Body of pancreas (tissue), 4 donors: ENCODE measurements at regions not wholly inside any gene's neighbourhood (a gene's known extent, or its start where the extent isn't known, plus 50 kb on each side); places are given as distances from the start of the nearest gene placed in this dataset.

ENCODE experiments used
- ATAC-seq: fragments of 150-250 bp; one replicate; pipeline ENCODE4 v1.9.1; 2016
- DNase-seq, 4 donors: peaks; one replicate each; pipeline ENCODE4 v3.0.0-alpha.2; 2019
- H3K27ac ChIP-seq, 4 donors: fragments of 200-600 bp; sonication (generic); 1 replicate in 3 of 4; 2 replicates in 1 of 4; pipeline versions ENCODE4 v1.5.1 to v1.6.1; 2016 to 2019; ENCODE audit warnings: mild to moderate bottlenecking in 1 of 4, mixed read lengths in 1 of 4, moderate library complexity in 1 of 4
- H3K27me3 ChIP-seq, 2 donors: fragments of 200-600 bp; sonication (generic); one replicate each; pipeline ENCODE4 v1.6.0; 2016; ENCODE audit warnings: mild to moderate bottlenecking in 1 of 2
- H3K36me3 ChIP-seq, 2 donors: fragments of 200-600 bp; sonication (generic); replicated peaks in 1 of 2; 2 replicates each; pipeline ENCODE4 v1.5.1; 2016; ENCODE audit warnings: low read depth in 2 of 2; ENCODE audit not compliant: insufficient read depth in 1 of 2
- H3K4me1 ChIP-seq: fragments of 200-600 bp; sonication (generic); one replicate; pipeline ENCODE4 v1.6.0; 2016
- H3K4me3 ChIP-seq, 2 donors: fragments of 200-600 bp; sonication (generic); 1 replicate in 1 of 2; 2 replicates in 1 of 2; pipeline ENCODE4 v1.5.1; 2016 to 2019
- H3K9me3 ChIP-seq, 3 donors: fragments of 200-600 bp; sonication (generic); 1 replicate in 2 of 3; 2 replicates in 1 of 3; pipeline ENCODE4 v1.5.1; 2016
- POLR2A ChIP-seq, 3 donors: fragments of 450-650 bp; IDR thresholded peaks; one replicate each; pipeline ENCODE4 v1.6.1; 2016; ENCODE audit warnings: antibody characterized with exemption in 3 of 3, mild to moderate bottlenecking in 2 of 3
- WGBS, 2 donors: methylation state at CpG; one replicate each; pipeline ENCODE4 v1.1.5; 2017; 5-methylcytosine and 5-hydroxymethylcytosine counted together
- intact Hi-C: fragments of 100-400 bp; cut with DNase I; formaldehyde crosslinking; loops from one replicate; pipeline ENCODE4 v1.15.1; 2023
- TF ChIP-seq, protein P1 (sequence below), 7 experiments: fragments of 450-650 bp in 4 of 7; fragments of 200-600 bp in 3 of 7; sonication (generic) in 3 of 7; IDR thresholded peaks; one replicate each; pipeline ENCODE4 v1.5.1; 2016 to 2019; ENCODE audit warnings: antibody characterized with exemption in 7 of 7

DNA sequence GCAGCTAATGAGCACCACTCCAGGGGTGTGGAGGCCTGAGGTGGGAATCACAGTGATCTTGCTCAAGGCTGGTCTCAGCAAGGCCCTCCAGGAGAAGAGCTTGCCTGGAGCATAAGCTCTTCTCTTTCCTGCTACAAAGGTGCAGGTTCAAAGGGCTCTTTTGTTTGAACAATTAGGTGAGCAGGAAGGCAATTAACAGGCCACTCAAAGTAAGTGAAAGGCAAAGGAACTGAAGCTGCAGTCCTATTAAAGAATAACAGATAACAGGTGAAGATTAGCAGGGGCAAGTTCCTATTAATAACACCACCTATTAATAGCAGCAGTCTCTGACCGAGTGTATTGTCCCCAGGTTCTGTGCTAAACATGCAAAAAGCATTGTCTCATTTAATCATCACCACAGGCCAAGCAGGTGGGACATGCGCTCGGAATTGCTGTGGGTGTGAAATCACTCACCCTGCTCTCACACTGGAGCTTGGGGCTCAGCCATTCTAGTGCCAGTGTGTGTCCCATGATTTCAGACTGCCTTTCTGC, 113.8 kb downstream of the RHOU start:
- intact Hi-C loops, result no loop called here
- H3K27me3 ChIP-seq, result no peaks in the 10 kb centered on the region
- peak; percentile 38 for ATAC-seq
- no peak for DNase-seq
- H3K4me1 ChIP-seq, result peaks cover 33% of the 10 kb centered on the region
- peak overlapping the region in 3 of 4 donors; percentile 10 to 54 (median 22) for H3K27ac ChIP-seq
- H3K36me3 ChIP-seq, result no peaks in the 10 kb centered on the region
- 39 to 49% methylated on average over 3 of the region's 3 CpGs for WGBS, 2 donors
- TF ChIP-seq, protein P1, sequence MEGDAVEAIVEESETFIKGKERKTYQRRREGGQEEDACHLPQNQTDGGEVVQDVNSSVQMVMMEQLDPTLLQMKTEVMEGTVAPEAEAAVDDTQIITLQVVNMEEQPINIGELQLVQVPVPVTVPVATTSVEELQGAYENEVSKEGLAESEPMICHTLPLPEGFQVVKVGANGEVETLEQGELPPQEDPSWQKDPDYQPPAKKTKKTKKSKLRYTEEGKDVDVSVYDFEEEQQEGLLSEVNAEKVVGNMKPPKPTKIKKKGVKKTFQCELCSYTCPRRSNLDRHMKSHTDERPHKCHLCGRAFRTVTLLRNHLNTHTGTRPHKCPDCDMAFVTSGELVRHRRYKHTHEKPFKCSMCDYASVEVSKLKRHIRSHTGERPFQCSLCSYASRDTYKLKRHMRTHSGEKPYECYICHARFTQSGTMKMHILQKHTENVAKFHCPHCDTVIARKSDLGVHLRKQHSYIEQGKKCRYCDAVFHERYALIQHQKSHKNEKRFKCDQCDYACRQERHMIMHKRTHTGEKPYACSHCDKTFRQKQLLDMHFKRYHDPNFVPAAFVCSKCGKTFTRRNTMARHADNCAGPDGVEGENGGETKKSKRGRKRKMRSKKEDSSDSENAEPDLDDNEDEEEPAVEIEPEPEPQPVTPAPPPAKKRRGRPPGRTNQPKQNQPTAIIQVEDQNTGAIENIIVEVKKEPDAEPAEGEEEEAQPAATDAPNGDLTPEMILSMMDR (IDR thresholded peaks at IDR 0.05), result no peak
- no peak for TF ChIP-seq POLR2A (IDR thresholded peaks at IDR 0.05)
- H3K9me3 ChIP-seq, result no peaks in the 10 kb centered on the region
- no peak overlapping the region for H3K4me3 ChIP-seq

DNA sequence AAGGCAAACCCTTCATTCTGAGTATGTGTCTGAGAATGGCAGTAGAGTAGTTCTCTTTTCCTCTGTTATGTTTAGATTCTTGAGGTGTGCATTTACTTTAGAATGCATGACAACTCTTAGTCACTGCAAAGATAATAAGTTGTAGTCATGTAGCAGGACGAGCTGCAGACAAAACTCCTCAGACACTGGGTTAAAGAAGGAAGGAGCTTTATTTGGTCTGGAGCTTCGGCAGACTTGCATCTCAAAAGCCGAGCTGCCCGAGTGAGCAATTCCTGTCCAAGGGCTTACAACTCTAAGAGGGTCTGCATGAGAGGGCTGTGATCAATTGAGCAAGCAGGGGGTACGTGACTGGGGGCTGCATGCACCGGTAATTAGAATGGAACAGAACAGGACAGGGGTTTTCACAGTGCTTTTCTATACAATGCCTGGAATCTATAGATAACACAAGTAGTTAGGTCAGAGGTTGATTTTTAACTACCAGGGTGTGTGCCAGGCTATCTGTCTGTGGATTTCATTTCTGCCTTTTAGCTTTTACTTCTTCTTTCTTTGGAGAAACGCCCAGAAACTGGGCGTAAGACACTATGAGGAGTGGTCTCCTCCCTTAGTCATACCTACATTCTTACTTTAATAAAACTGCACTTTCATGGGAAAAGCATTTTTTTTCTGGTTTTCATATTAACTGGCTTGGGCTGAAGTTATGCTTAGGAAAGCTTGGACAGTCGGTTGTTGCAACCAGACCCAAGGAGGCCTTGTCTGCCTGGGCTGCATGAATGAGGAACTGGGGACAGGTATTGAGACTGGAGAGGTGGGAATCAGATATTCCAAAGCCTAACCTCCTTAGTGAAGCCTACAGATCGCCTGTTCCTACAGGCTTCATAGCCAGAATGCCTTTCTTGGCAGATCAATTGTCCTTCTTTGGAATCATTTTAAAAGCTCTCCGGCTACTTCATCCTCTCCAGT, 115.1 kb downstream of the RHOU start:
- H3K9me3 ChIP-seq, result no peaks in the 10 kb centered on the region
- no peaks in the 10 kb centered on the region for H3K27me3 ChIP-seq
- H3K27ac ChIP-seq, result no peak overlapping the region
- WGBS, 2 donors, result 71 to 72% methylated on average over 11 of the region's 11 CpGs
- H3K36me3 ChIP-seq, result no peaks in the 10 kb centered on the region
- TF ChIP-seq POLR2A (IDR thresholded peaks at IDR 0.05), result no peak
- TF ChIP-seq, protein P1 (IDR thresholded peaks at IDR 0.05), result no peak
- DNase-seq (no peak), ATAC-seq (no peak)
- intact Hi-C loops, result no loop called here
- H3K4me1 ChIP-seq, result peaks cover 36% of the 10 kb centered on the region
- no peak overlapping the region for H3K4me3 ChIP-seq

DNA sequence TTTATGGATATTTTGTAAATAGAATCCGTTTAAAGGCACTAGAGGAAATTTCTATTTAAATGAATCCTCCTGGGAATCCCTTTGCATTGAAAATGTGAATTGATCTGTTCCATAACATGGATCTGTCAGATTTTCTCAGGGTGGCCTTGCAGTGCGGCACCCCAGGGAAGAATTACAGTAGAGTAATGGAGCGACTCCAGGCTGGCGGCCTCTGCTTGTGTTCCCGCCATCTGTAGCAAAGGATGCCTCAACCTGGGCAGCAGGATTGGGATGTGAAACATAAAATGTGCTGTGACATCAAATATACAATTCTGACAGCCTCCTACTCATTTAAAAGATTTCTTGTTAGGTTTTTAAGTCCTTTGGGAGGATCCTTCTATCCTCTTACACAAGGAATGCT, 115.9 kb downstream of the RHOU start:
- Histone ChIP-seq H3K36me3 (no peaks in the 10 kb centered on the region), H3K9me3 (no peaks in the 10 kb centered on the region), H3K27me3 (no peaks in the 10 kb centered on the region), H3K4me3 (no peak overlapping the region), H3K27ac (no peak overlapping the region), H3K4me1 (peaks cover 36% of the 10 kb centered on the region)
- 94 to 97% methylated on average over 5 of the region's 5 CpGs for WGBS, 2 donors
- TF ChIP-seq, protein P1 (IDR thresholded peaks at IDR 0.05), result no peak
- no peak for TF ChIP-seq POLR2A (IDR thresholded peaks at IDR 0.05)
- intact Hi-C loops, result no loop called here
- no peak for ATAC-seq
- no peak for DNase-seq

DNA sequence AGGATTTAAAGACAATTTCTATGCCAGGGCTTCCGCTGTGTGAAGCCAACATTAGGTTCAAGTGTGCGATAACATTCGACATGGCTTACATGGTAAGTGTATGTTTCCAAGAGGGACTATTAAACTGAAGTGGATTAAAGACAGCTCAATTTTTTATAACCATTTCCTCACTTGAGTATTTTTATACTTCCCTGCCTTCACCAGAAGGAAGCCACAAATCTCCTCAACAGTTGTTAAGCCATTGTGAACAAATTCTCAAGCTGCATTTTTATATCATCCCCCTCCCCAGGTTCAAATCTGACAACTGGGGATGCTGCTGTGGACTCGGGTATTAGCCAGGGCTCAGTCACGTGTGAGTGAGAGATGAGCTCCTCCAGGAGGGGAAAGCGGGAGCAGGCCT, 116.3 kb downstream of the RHOU start:
- peaks cover 36% of the 10 kb centered on the region for H3K4me1 ChIP-seq
- TF ChIP-seq, protein P1 (IDR thresholded peaks at IDR 0.05), result no peak
- no peak for TF ChIP-seq POLR2A (IDR thresholded peaks at IDR 0.05)
- ATAC-seq, result no peak
- no peak overlapping the region for H3K4me3 ChIP-seq
- H3K27me3 ChIP-seq, result no peaks in the 10 kb centered on the region
- intact Hi-C loops, result no loop called here
- 79 to 83% methylated on average over 6 of the region's 6 CpGs for WGBS, 2 donors
- DNase-seq, result no peak
- H3K27ac ChIP-seq, result no peak overlapping the region
- H3K36me3 ChIP-seq, result no peaks in the 10 kb centered on the region
- no peaks in the 10 kb centered on the region for H3K9me3 ChIP-seq
